H1 (cell line): ENCODE measurements at regions not wholly inside any gene's neighbourhood (a gene's known extent, or its start where the extent isn't known, plus 50 kb on each side); places are given as distances from the start of the nearest gene placed in this dataset.

ENCODE experiments used
- CTCF ChIA-PET: fragments of 300-600 bp; sonication (Branson Sonifier 250); formaldehyde crosslinking; loops from one replicate; lab custom pipeline; 2021; ENCODE audit not compliant: partially characterized antibody; lab: Charles Lee
- POLR2A ChIA-PET: fragments of 300-600 bp; sonication (Branson Sonifier 250); formaldehyde crosslinking; loops from one replicate; lab custom pipeline; 2021; ENCODE audit warnings: inconsistent platforms; ENCODE audit not compliant: partially characterized antibody; lab: Charles Lee
- DNase-seq, 2 experiments: peaks; one replicate each; pipeline versions ENCODE4 v3.0.0 to v3.0.0-alpha.2; 2010 to 2022; ENCODE audit warnings: low spot score in 2 of 2, low read depth in 1 of 2, mixed read lengths in 1 of 2
- FAIRE-seq: peaks from 2 replicates; lab custom pipeline; 2011; peaks lifted over from hg19 to GRCh38; lab: Jason Lieb, UNC
- H2AFZ ChIP-seq: 2 replicates; pipeline ENCODE4 v1.8.1; 2012; ENCODE audit warnings: low read length, inconsistent platforms
- H2AK5ac ChIP-seq: 2 replicates; pipeline ENCODE4 v1.6.1; 2013; ENCODE audit warnings: low read depth, low read length
- H2BK120ac ChIP-seq: replicated peaks from 2 replicates; pipeline ENCODE3; 2013; ENCODE audit warnings: low read depth, low read length, inconsistent platforms
- H2BK12ac ChIP-seq: 2 replicates; pipeline ENCODE4 v1.6.1; 2013; ENCODE audit warnings: low read depth, low read length
- H2BK15ac ChIP-seq: 2 replicates; pipeline ENCODE4 v1.6.1; 2013; ENCODE audit warnings: low read length
- H2BK20ac ChIP-seq: 2 replicates; pipeline ENCODE4 v1.6.1; 2013; ENCODE audit warnings: low read length
- H2BK5ac ChIP-seq: 2 replicates; pipeline ENCODE4 v1.6.1; 2013; ENCODE audit warnings: low read depth, low read length
- H3K14ac ChIP-seq: 2 replicates; pipeline ENCODE4 v1.6.1; 2013; ENCODE audit warnings: inconsistent platforms; ENCODE audit not compliant: insufficient read length
- H3K18ac ChIP-seq: 2 replicates; pipeline ENCODE4 v1.6.1; 2013; ENCODE audit warnings: low read length; ENCODE audit errors: extremely low read depth
- H3K23ac ChIP-seq: 2 replicates; pipeline ENCODE4 v1.6.1; 2013; ENCODE audit warnings: inconsistent platforms; ENCODE audit not compliant: insufficient read length
- H3K23me2 ChIP-seq: 2 replicates; pipeline ENCODE4 v1.6.1; 2013; ENCODE audit warnings: low read depth, low read length
- H3K27ac ChIP-seq: 2 replicates; pipeline ENCODE4 v1.6.1; 2011; ENCODE audit warnings: low read depth, low read length, inconsistent platforms
- H3K27me3 ChIP-seq, 4 experiments: replicated peaks in 1 of 4; 1 replicate in 1 of 4; 2 replicates in 3 of 4; pipeline versions ENCODE4 v1.6.1 to v1.8.1; 2011 to 2013; ENCODE audit warnings: low read length in 3 of 4, mild to moderate bottlenecking in 3 of 4, inconsistent platforms in 2 of 4, mixed read lengths in 2 of 4, moderate library complexity in 1 of 4; ENCODE audit not compliant: control insufficient read depth in 3 of 4, insufficient read depth in 3 of 4; ENCODE audit errors: extremely low read depth in 1 of 4
- H3K36me3 ChIP-seq, 4 experiments: 2 replicates each; pipeline versions ENCODE4 v1.6.1 to v1.8.1; 2011 to 2013; ENCODE audit warnings: mild to moderate bottlenecking in 4 of 4, low read length in 3 of 4, moderate library complexity in 2 of 4, control low read depth in 1 of 4, inconsistent platforms in 1 of 4; ENCODE audit not compliant: insufficient read depth in 4 of 4, control insufficient read depth in 2 of 4
- H3K4ac ChIP-seq: replicated peaks from 2 replicates; pipeline ENCODE3; 2013; ENCODE audit warnings: low read length, low read depth, mixed read lengths, inconsistent platforms; ENCODE audit not compliant: insufficient read length
- H3K4me1 ChIP-seq, 4 experiments: replicated peaks in 1 of 4; 1 replicate in 1 of 4; 2 replicates in 3 of 4; pipeline versions ENCODE4 v1.6.1 to v1.8.1; 2011 to 2013; ENCODE audit warnings: low read length in 3 of 4, inconsistent platforms in 2 of 4, mixed read lengths in 1 of 4; ENCODE audit not compliant: insufficient read depth in 4 of 4, control insufficient read depth in 3 of 4
- H3K4me2 ChIP-seq, 2 experiments: 2 replicates each; pipeline versions ENCODE4 v1.6.1 to v1.8.1; 2011 to 2013; ENCODE audit warnings: low read depth in 2 of 2, low read length in 2 of 2, control low read depth in 1 of 2, inconsistent platforms in 1 of 2, mild to moderate bottlenecking in 1 of 2; ENCODE audit not compliant: insufficient read depth in 1 of 2
- H3K4me3 ChIP-seq, 4 experiments: fragments of 200-600, 300-600 bp in 1 of 4; sonication (generic), shearing (Covaris generic), sonication (Bioruptor Twin) in 1 of 4; 2 replicates each; pipeline versions ENCODE4 v1.5.1 to v1.8.1; 2011 to 2016; ENCODE audit warnings: low read length in 4 of 4, low read depth in 3 of 4, control low read depth in 2 of 4, inconsistent platforms in 2 of 4, mild to moderate bottlenecking in 2 of 4, mixed read lengths in 1 of 4, moderate library complexity in 1 of 4; ENCODE audit not compliant: insufficient read depth in 2 of 4; ENCODE audit errors: extremely low read depth in 1 of 4
- H3K56ac ChIP-seq: replicated peaks from 2 replicates; pipeline ENCODE3; 2013; ENCODE audit warnings: low read depth, mild to moderate bottlenecking, mixed read lengths, low read length, inconsistent platforms; ENCODE audit not compliant: insufficient read length
- H3K79me1 ChIP-seq: 2 replicates; pipeline ENCODE4 v1.6.1; 2013; ENCODE audit warnings: low read depth, low read length, control low read depth
- H3K79me2 ChIP-seq, 2 experiments: 2 replicates each; pipeline versions ENCODE4 v1.6.1 to v1.8.1; 2012 to 2013; ENCODE audit warnings: low read length in 2 of 2, mild to moderate bottlenecking in 2 of 2, inconsistent platforms in 1 of 2; ENCODE audit not compliant: insufficient read depth in 2 of 2, control insufficient read depth in 1 of 2
- H3K9ac ChIP-seq, 4 experiments: replicated peaks in 1 of 4; 1 replicate in 1 of 4; 2 replicates in 3 of 4; pipeline versions ENCODE4 v1.6.1 to v1.8.1; 2011 to 2013; ENCODE audit warnings: low read depth in 3 of 4, low read length in 3 of 4, control low read depth in 2 of 4, mild to moderate bottlenecking in 2 of 4, moderate library complexity in 2 of 4, inconsistent platforms in 1 of 4; ENCODE audit errors: extremely low read depth in 1 of 4
- H3K9me3 ChIP-seq, 2 experiments: 2 replicates each; pipeline versions ENCODE4 v1.6.1 to v1.8.1; 2012 to 2013; ENCODE audit warnings: mild to moderate bottlenecking in 2 of 2, moderate library complexity in 2 of 2, control low read depth in 1 of 2, inconsistent platforms in 1 of 2, low read depth in 1 of 2, low read length in 1 of 2, mixed read lengths in 1 of 2; ENCODE audit not compliant: insufficient read depth in 2 of 2
- H4K20me1 ChIP-seq, 2 experiments: replicated peaks in 1 of 2; 2 replicates each; pipeline versions ENCODE3 to v1.8.1; 2011 to 2013; ENCODE audit warnings: inconsistent platforms in 2 of 2, low read length in 2 of 2, mild to moderate bottlenecking in 1 of 2; ENCODE audit not compliant: insufficient read depth in 2 of 2, control insufficient read depth in 1 of 2
- H4K5ac ChIP-seq: 2 replicates; pipeline ENCODE4 v1.6.1; 2013; ENCODE audit warnings: low read length, low read depth, mixed read lengths, inconsistent platforms; ENCODE audit not compliant: insufficient read length
- H4K8ac ChIP-seq: 2 replicates; pipeline ENCODE4 v1.8.0; 2013; ENCODE audit warnings: mild to moderate bottlenecking, moderate library complexity, low read length, inconsistent platforms; ENCODE audit not compliant: insufficient read depth; ENCODE audit errors: extremely low read depth
- H4K91ac ChIP-seq: replicated peaks from 2 replicates; pipeline ENCODE3; 2013; ENCODE audit warnings: low read length, mixed read lengths, inconsistent platforms; ENCODE audit not compliant: insufficient read length
- CBX8 ChIP-seq: fragments of 300-800, 300-1000 bp; sonication (generic); IDR thresholded peaks from 2 replicates; pipeline ENCODE4 v1.7.1; 2016; ENCODE audit warnings: low read depth, low read length, borderline replicate concordance
- CREB1 ChIP-seq: IDR thresholded peaks from 2 replicates; pipeline ENCODE4 v1.6.1; 2012; ENCODE audit warnings: inconsistent platforms
- CTBP2 ChIP-seq: IDR thresholded peaks from 2 replicates; pipeline ENCODE4 v1.7.0; 2011; ENCODE audit warnings: borderline replicate concordance, mild to moderate bottlenecking, moderate library complexity, mixed read lengths, low read length; ENCODE audit not compliant: insufficient read depth, insufficient read length
- CTCF ChIP-seq, 3 experiments: IDR thresholded peaks; 1 replicate in 2 of 3; 2 replicates in 1 of 3; pipeline versions ENCODE4 v1.5.1 to v1.6.1; 2011; ENCODE audit warnings: low read length in 3 of 3, mild to moderate bottlenecking in 3 of 3, inconsistent platforms in 2 of 3, low read depth in 1 of 3, moderate library complexity in 1 of 3; ENCODE audit not compliant: insufficient read depth in 1 of 3; ENCODE audit errors: control extremely low read depth in 1 of 3
- EZH2 ChIP-seq: fragments of 200-600 bp; sonication (generic); IDR thresholded peaks from 2 replicates; pipeline ENCODE4 v1.7.1; 2012; ENCODE audit warnings: low read depth, mild to moderate bottlenecking, moderate library complexity, low read length, inconsistent platforms; ENCODE audit not compliant: severe bottlenecking
- RAD21 ChIP-seq, 2 experiments: IDR thresholded peaks in 1 of 2; conservative IDR thresholded peaks in 1 of 2; 2 replicates each; pipeline ENCODE4 v1.6.1; 2011; ENCODE audit warnings: low read depth in 2 of 2, low read length in 2 of 2, improper control_type of control experiment in 1 of 2, inconsistent platforms in 1 of 2, mild to moderate bottlenecking in 1 of 2, moderate library complexity in 1 of 2
- SIN3A ChIP-seq, 2 experiments: IDR thresholded peaks in 1 of 2; conservative IDR thresholded peaks in 1 of 2; 2 replicates each; pipeline ENCODE4 v1.6.1; 2011 to 2012; ENCODE audit warnings: low read length in 2 of 2, improper control_type of control experiment in 1 of 2, low read depth in 1 of 2, mild to moderate bottlenecking in 1 of 2
- SIX5 ChIP-seq: IDR thresholded peaks from 2 replicates; pipeline ENCODE4 v1.6.1; 2011; ENCODE audit warnings: mild to moderate bottlenecking, low read depth, low read length
- SP1 ChIP-seq: IDR thresholded peaks from 2 replicates; pipeline ENCODE4 v1.6.1; 2011; ENCODE audit warnings: low read depth, low read length
- WGBS, 2 experiments: shearing (Covaris generic) in 1 of 2; methylation state at CpG; one replicate each; pipeline versions ENCODE4 v1.1.6 to v1.1.7; 2013 to 2015; ENCODE audit warnings: low lambda C conversion rate in 2 of 2, mixed read lengths in 2 of 2, inconsistent platforms in 1 of 2, low coverage in 1 of 2, missing lambda C conversion rate in 1 of 2; ENCODE audit not compliant: insufficient replicate concordance in 2 of 2, insufficient coverage in 1 of 2, insufficient read length in 1 of 2; ENCODE audit errors: extremely low coverage in 1 of 2, missing lambda C conversion rate in 1 of 2; 5-methylcytosine and 5-hydroxymethylcytosine counted together

- Histone ChIP-seq H4K8ac (no peak overlapping the region), H3K36me3 (no peaks in the 10 kb centered on the region), H3K27ac (no peak overlapping the region), H3K79me2 (no peaks in the 10 kb centered on the region), H3K9me3 (peaks cover 0 to 4% of the 10 kb centered on the region in 2 experiments; a peak in 1 of 4 replicates), H4K20me1 (no peaks in the 10 kb centered on the region), H3K9ac (no peak overlapping the region), H2AFZ (0 out of 2 replicates have a peak overlapping the region, but pooled peaks have one; percentile 36), H3K27me3 (no peaks in the 10 kb centered on the region), H3K23ac (no peak overlapping the region), H3K23me2 (no peaks in the 10 kb centered on the region), H4K91ac (no peak overlapping the region), H3K56ac (no peak overlapping the region), H3K4me2 (no peak overlapping the region), H3K4ac (no peak overlapping the region), H2AK5ac (no peak overlapping the region), H3K79me1 (no peaks in the 10 kb centered on the region), H2BK12ac (no peak overlapping the region), H3K18ac (no peak overlapping the region), H3K4me1 (no peaks in the 10 kb centered on the region), H2BK20ac (no peak overlapping the region), H3K14ac (no peak overlapping the region), H3K4me3 (no peak overlapping the region), H2BK120ac (no peak overlapping the region), H2BK5ac (no peak overlapping the region), H4K5ac (no peak overlapping the region), H2BK15ac (no peak overlapping the region)
- ChIA-PET CTCF (interaction anchor here (0.6 to 1.3 kb wide), 2 partner anchors 9 to 223 kb away, joined by 3 read pairs; no protein-coding TSS in a partner anchor), POLR2A (no interaction called here)
- FAIRE-seq (peak; percentile 92), DNase-seq (no peak)
- 82% methylated on average over 10 of the region's 10 CpGs; no CpG with 5 or more reads in 1 of the 2 experiments for WGBS, 2 experiments
- TF ChIP-seq EZH2 (no peak), SIX5 (no peak), CREB1 (no peak), CTBP2 (no peak), SP1 (no peak), RAD21 (IDR thresholded peaks at IDR 0.05 in 1 of 2, conservative IDR thresholded peaks at IDR 0.05 in 1 of 2; ENCODE audit: low read depth in 2 of 2, low read length in 2 of 2) (peak; percentile 44 to 55; a peak in 3 of 4 replicates), SIN3A (conservative IDR thresholded peaks at IDR 0.05 in 1 of 2, IDR thresholded peaks at IDR 0.05 in 1 of 2; ENCODE audit: low read depth in 1 of 2, low read length in 2 of 2) (no peak), CBX8 (no peak), CTCF (IDR thresholded peaks at IDR 0.05; ENCODE audit: control extremely low read depth in 1 of 3, insufficient read depth in 1 of 3, low read depth in 1 of 3, low read length in 3 of 3) (peak in 2 of 3 experiments; percentile 8 to 44; a peak in 2 of 4 replicates)
These were observed 393.5 kb upstream of the ADARB2 start for GRCh38 chr10:2130705-2131305.
